SIG-M5 treated with dmso at 0.1 percent for 504 hours (cell line): ENCODE measurements at regions not wholly inside any gene's neighbourhood (a gene's known extent, or its start where the extent isn't known, plus 50 kb on each side); places are given as distances from the start of the nearest gene placed in this dataset.
A peak's percentile ranks its signal among the peaks of the same experiment; 100 is the strongest.

Source experiments
- DNase-seq: peaks from one replicate; lab custom pipeline; 2025; ENCODE audit not compliant: unreplicated experiment; lab: John Stamatoyannopoulos, UW

- DNase-seq, result no peak
These were observed 55.6 kb downstream of the PBDC1 start for GRCh38 chrX:76228499-76228898.

GRCh38 chrX:76248901-76249300 is 76.0 kb downstream of the PBDC1 start:
- DNase-seq, result no peak

- peak; percentile 29 for DNase-seq
These were observed 80.6 kb downstream of the PBDC1 start for GRCh38 chrX:76253432-76253831.

- DNase-seq, result peak; percentile 53
These were observed 106.1 kb downstream of the PBDC1 start for GRCh38 chrX:76279007-76279406.
